ENCODE measurements at regions not wholly inside any gene's neighbourhood (a gene's known extent, or its start where the extent isn't known, plus 50 kb on each side); places are given as distances from the start of the nearest gene placed in this dataset.
A peak's percentile ranks its signal among the peaks of the same experiment; 100 is the strongest.
"Not testable (repeated sequence)": the region's sequence is repeated elsewhere in the genome, so short reads cannot be mapped to it uniquely, and the experiment has no call there.

DNA sequence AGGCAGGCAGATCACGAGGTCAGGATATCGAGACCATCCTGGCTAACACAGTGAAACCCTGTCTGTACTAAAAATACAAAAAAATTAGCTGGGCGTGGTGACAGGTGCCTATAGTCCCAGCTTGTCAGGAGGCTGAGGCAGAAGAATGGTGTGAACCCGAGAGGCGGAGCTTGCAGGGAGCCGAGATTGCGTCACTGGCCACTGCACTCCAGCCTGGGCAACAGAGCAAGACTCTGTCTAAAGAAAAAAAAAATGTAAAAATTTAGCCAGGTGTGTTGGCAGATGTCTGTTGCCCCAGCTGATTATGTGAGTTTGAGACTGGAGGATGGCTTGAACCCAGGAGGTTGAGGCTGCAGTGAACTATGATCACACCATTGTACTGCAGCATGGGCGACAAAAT lies 54.2 kb upstream of the ADGRE5 start:
- DNase-seq (ENCODE audit: extremely low read depth in 1 of 4, low spot score in 3 of 4); intact Hi-C loops (cut with micrococcal nuclease); H4K20me1 ChIP-seq (replicated peaks; ENCODE audit: control insufficient read depth, insufficient read depth, low read length); H3K9me1 ChIP-seq (ENCODE audit: control insufficient read depth, insufficient read depth, low read length); in situ Hi-C loops (cut with MboI); H3K79me2 ChIP-seq (ENCODE audit: control insufficient read depth, insufficient read depth, low read length); CTCF ChIA-PET (ENCODE audit: low intra/inter-chr PET ratio); ATAC-seq; FAIRE-seq; H3K36me3 ChIP-seq (ENCODE audit: control insufficient read depth, insufficient read depth, low read length); H2AFZ ChIP-seq (ENCODE audit: low read depth, low read length); H3K4me3 ChIP-seq; H3K9me3 ChIP-seq (replicated peaks; ENCODE audit: control insufficient read depth, insufficient read depth, low read depth, low read length); POLR2A ChIA-PET; H3K27ac ChIP-seq (ENCODE audit: extremely low read depth, low read depth, low read length); H3K4me1 ChIP-seq (replicated peaks in 1 of 2; ENCODE audit: control insufficient read depth in 2 of 2, insufficient read depth in 2 of 2, low read length in 2 of 2); H3K4me2 ChIP-seq (ENCODE audit: insufficient read depth, low read length); BruUV-seq (replicated peaks); H3K9ac ChIP-seq (ENCODE audit: insufficient read depth in 1 of 2, low read depth in 2 of 2, low read length in 2 of 2): not testable (repeated sequence)
- WGBS (ENCODE audit: insufficient coverage, low coverage, missing lambda C conversion rate), result 2% methylated on average over 8 of the region's 8 CpGs
- TF ChIP-seq ZNF121 (CRISPR knock-in tag; conservative IDR thresholded peaks at IDR 0.05) (peak; percentile 52; the same call in 1 of the 2 replicates), CEBPB (tag; IDR thresholded peaks at IDR 0.05) (peak; percentile 63), CEBPG (CRISPR knock-in tag; IDR thresholded peaks at IDR 0.05) (0 out of 2 replicates have a peak, but pooled peaks have one; percentile 30), CEBPG (tag; conservative IDR thresholded peaks at IDR 0.05 in 1 of 2, IDR thresholded peaks at IDR 0.05 in 1 of 2) (peak; percentile 13 to 21; a peak in 1 of 4 replicates)
- TF ChIP-seq, protein P1, sequence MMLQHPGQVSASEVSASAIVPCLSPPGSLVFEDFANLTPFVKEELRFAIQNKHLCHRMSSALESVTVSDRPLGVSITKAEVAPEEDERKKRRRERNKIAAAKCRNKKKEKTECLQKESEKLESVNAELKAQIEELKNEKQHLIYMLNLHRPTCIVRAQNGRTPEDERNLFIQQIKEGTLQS (IDR thresholded peaks at IDR 0.05), result peak; percentile 67
- TF ChIP-seq, protein P1 (CRISPR knock-in tag; conservative IDR thresholded peaks at IDR 0.05), result not testable (repeated sequence)
- H3K27me3 ChIP-seq (ENCODE audit: control insufficient read depth in 2 of 2, insufficient read depth in 2 of 2, low read length in 2 of 2), result peaks cover 5 to 22% of the 10 kb centered on the region in 2 experiments; a peak in 4 of 5 replicates

Data from K562 (cell line).